ENCODE measurements at regions not wholly inside any gene's neighbourhood (a gene's known extent, or its start where the extent isn't known, plus 50 kb on each side); places are given as distances from the start of the nearest gene placed in this dataset.
"Not testable (repeated sequence)": the region's sequence is repeated elsewhere in the genome, so short reads cannot be mapped to it uniquely, and the experiment has no call there.

- ChIA-PET CTCF (no interaction called here), POLR2A (no interaction called here)
- DNase-seq (ENCODE audit: extremely low spot score) = no peak
- TF ChIP-seq NFRKB (IDR thresholded peaks at IDR 0.05) (no peak), FOXK2 (IDR thresholded peaks at IDR 0.05) (no peak), FOXM1 (IDR thresholded peaks at IDR 0.05; ENCODE audit: borderline replicate concordance) (no peak), BHLHE40 (IDR thresholded peaks at IDR 0.05; ENCODE audit: borderline replicate concordance) (no peak), ZNF384 (IDR thresholded peaks at IDR 0.05) (no peak), LEF1 (IDR thresholded peaks at IDR 0.05; ENCODE audit: borderline replicate concordance) (no peak), TARDBP (IDR thresholded peaks at IDR 0.05) (no peak), CTBP1 (IDR thresholded peaks at IDR 0.05; ENCODE audit: borderline replicate concordance) (no peak), SUZ12 (IDR thresholded peaks at IDR 0.05) (no peak), HDGF (IDR thresholded peaks at IDR 0.05; ENCODE audit: borderline replicate concordance) (no peak), ARNT (IDR thresholded peaks at IDR 0.05) (no peak), SP1 (IDR thresholded peaks at IDR 0.05) (no peak), PKNOX1 (IDR thresholded peaks at IDR 0.05) (no peak)
Observed at GRCh38 chr12:84480803-84481202, 431.8 kb downstream of the SLC6A15 start.

GRCh38 chr12:84470361-84470760, 442.2 kb downstream of the SLC6A15 start:
- no peak for DNase-seq (ENCODE audit: extremely low spot score)
- ChIA-PET CTCF (no interaction called here), POLR2A (no interaction called here)
- TF ChIP-seq SUZ12 (IDR thresholded peaks at IDR 0.05) = no peak
- no peak for TF ChIP-seq NFRKB (IDR thresholded peaks at IDR 0.05)
- TF ChIP-seq BHLHE40 (IDR thresholded peaks at IDR 0.05; ENCODE audit: borderline replicate concordance) = no peak
- TF ChIP-seq ARNT (IDR thresholded peaks at IDR 0.05) = no peak
- no peak for TF ChIP-seq CTBP1 (IDR thresholded peaks at IDR 0.05; ENCODE audit: borderline replicate concordance)
- no peak for TF ChIP-seq PKNOX1 (IDR thresholded peaks at IDR 0.05)
- TF ChIP-seq FOXM1 (IDR thresholded peaks at IDR 0.05; ENCODE audit: borderline replicate concordance) = no peak
- TF ChIP-seq FOXA1 (IDR thresholded peaks at IDR 0.05) = no peak
- TF ChIP-seq SP1 (IDR thresholded peaks at IDR 0.05) = no peak

GRCh38 chr12:84464616-84465015, 448.0 kb downstream of the SLC6A15 start:
- TF ChIP-seq BHLHE40 (IDR thresholded peaks at IDR 0.05; ENCODE audit: borderline replicate concordance) = no peak
- TF ChIP-seq HDGF (IDR thresholded peaks at IDR 0.05; ENCODE audit: borderline replicate concordance) = no peak
- no peak for TF ChIP-seq TARDBP (IDR thresholded peaks at IDR 0.05)
- TF ChIP-seq ZNF384 (IDR thresholded peaks at IDR 0.05) = no peak
- no peak for TF ChIP-seq SP1 (IDR thresholded peaks at IDR 0.05)
- no peak for TF ChIP-seq FOXM1 (IDR thresholded peaks at IDR 0.05; ENCODE audit: borderline replicate concordance)
- no peak for TF ChIP-seq SUZ12 (IDR thresholded peaks at IDR 0.05)
- TF ChIP-seq FOXK2 (IDR thresholded peaks at IDR 0.05) = no peak
- TF ChIP-seq LEF1 (IDR thresholded peaks at IDR 0.05; ENCODE audit: borderline replicate concordance) = no peak
- TF ChIP-seq L3MBTL2 (conservative IDR thresholded peaks at IDR 0.05) = no peak
- TF ChIP-seq NFRKB (IDR thresholded peaks at IDR 0.05) = no peak
- TF ChIP-seq ARNT (IDR thresholded peaks at IDR 0.05) = no peak
- CTCF ChIA-PET = no interaction called here
- POLR2A ChIA-PET = no interaction called here
- DNase-seq (ENCODE audit: extremely low spot score) = no peak

- ChIA-PET CTCF (no interaction called here), POLR2A (no interaction called here)
- no peak for TF ChIP-seq L3MBTL2 (conservative IDR thresholded peaks at IDR 0.05)
- no peak for TF ChIP-seq BHLHE40 (IDR thresholded peaks at IDR 0.05; ENCODE audit: borderline replicate concordance)
- TF ChIP-seq FOXM1 (IDR thresholded peaks at IDR 0.05; ENCODE audit: borderline replicate concordance) = no peak
- no peak for TF ChIP-seq FOXK2 (IDR thresholded peaks at IDR 0.05)
- TF ChIP-seq TARDBP (IDR thresholded peaks at IDR 0.05) = no peak
- TF ChIP-seq ARNT (IDR thresholded peaks at IDR 0.05) = no peak
- no peak for TF ChIP-seq NFRKB (IDR thresholded peaks at IDR 0.05)
- no peak for TF ChIP-seq SP1 (IDR thresholded peaks at IDR 0.05)
- TF ChIP-seq ELF4 (IDR thresholded peaks at IDR 0.05) = no peak
- no peak for TF ChIP-seq LEF1 (IDR thresholded peaks at IDR 0.05; ENCODE audit: borderline replicate concordance)
- no peak for TF ChIP-seq HDGF (IDR thresholded peaks at IDR 0.05; ENCODE audit: borderline replicate concordance)
- no peak for DNase-seq (ENCODE audit: extremely low spot score)
Observed at GRCh38 chr12:84463741-84464495, 448.7 kb downstream of the SLC6A15 start.

- TF ChIP-seq FOXK2 (IDR thresholded peaks at IDR 0.05) = no peak
- no peak for TF ChIP-seq PKNOX1 (IDR thresholded peaks at IDR 0.05)
- TF ChIP-seq FOXM1 (IDR thresholded peaks at IDR 0.05; ENCODE audit: borderline replicate concordance) = no peak
- no peak for TF ChIP-seq LEF1 (IDR thresholded peaks at IDR 0.05; ENCODE audit: borderline replicate concordance)
- no peak for TF ChIP-seq SP1 (IDR thresholded peaks at IDR 0.05)
- TF ChIP-seq SUZ12 (IDR thresholded peaks at IDR 0.05) = no peak
- no peak for TF ChIP-seq L3MBTL2 (conservative IDR thresholded peaks at IDR 0.05)
- TF ChIP-seq ARNT (IDR thresholded peaks at IDR 0.05) = no peak
- TF ChIP-seq NFRKB (IDR thresholded peaks at IDR 0.05) = no peak
- TF ChIP-seq TARDBP (IDR thresholded peaks at IDR 0.05) = no peak
- TF ChIP-seq FOXA1 (IDR thresholded peaks at IDR 0.05) = no peak
- no peak for TF ChIP-seq ZNF384 (IDR thresholded peaks at IDR 0.05)
- no peak for TF ChIP-seq ELF4 (IDR thresholded peaks at IDR 0.05)
- no peak for TF ChIP-seq BHLHE40 (IDR thresholded peaks at IDR 0.05; ENCODE audit: borderline replicate concordance)
- no peak for TF ChIP-seq CTBP1 (IDR thresholded peaks at IDR 0.05; ENCODE audit: borderline replicate concordance)
- TF ChIP-seq HDGF (IDR thresholded peaks at IDR 0.05; ENCODE audit: borderline replicate concordance) = no peak
- no peak for DNase-seq (ENCODE audit: extremely low spot score)
- POLR2A ChIA-PET = no interaction called here
- CTCF ChIA-PET = no interaction called here
Observed at GRCh38 chr12:84455598-84455997, 457.0 kb downstream of the SLC6A15 start.

GRCh38 chr12:84446478-84446877, 466.1 kb downstream of the SLC6A15 start:
- CTCF ChIA-PET; POLR2A ChIA-PET; DNase-seq (ENCODE audit: extremely low spot score): not testable (repeated sequence)
